ENCODE measurements at regions not wholly inside any gene's neighbourhood (a gene's known extent, or its start where the extent isn't known, plus 50 kb on each side); places are given as distances from the start of the nearest gene placed in this dataset.

DNA sequence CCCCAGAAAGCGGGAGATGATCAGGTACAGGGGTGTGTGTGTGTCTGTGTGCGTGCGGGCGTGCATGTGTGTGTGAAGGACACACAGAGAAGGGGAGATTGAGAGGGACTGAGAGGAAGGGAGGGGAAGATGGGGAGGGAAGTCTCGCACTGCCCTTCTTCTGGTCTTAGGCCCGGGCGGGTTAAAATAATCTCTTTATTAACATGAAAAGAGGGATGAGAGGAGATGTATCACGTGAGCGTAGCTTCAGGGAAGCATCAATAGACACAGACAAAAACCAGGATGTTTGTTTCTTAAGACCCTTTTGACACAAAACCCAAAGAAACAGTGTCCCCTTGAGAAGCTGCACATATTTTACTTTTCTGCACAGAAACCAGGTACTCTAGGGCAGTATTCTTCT is 347.3 kb downstream of the BRD1 start:
- no peak for TF ChIP-seq POLR2AphosphoS5 (IDR thresholded peaks at IDR 0.05; ENCODE audit: low read depth, low read length)
- TF ChIP-seq POLR2A (IDR thresholded peaks at IDR 0.05; ENCODE audit: low read depth, low read length): no peak
- TF ChIP-seq TAF1 (IDR thresholded peaks at IDR 0.05; ENCODE audit: low read depth, low read length): no peak
- TF ChIP-seq POU2F2 (IDR thresholded peaks at IDR 0.05; ENCODE audit: low read depth, low read length): no peak
- no peak for TF ChIP-seq SPI1 (IDR thresholded peaks at IDR 0.05; ENCODE audit: low read depth, low read length)
- TF ChIP-seq PAX5 (IDR thresholded peaks at IDR 0.05; ENCODE audit: insufficient read depth, low read length, severe bottlenecking): no peak

Measured in GM12891 (cell line).